ENCODE measurements at regions not wholly inside any gene's neighbourhood (a gene's known extent, or its start where the extent isn't known, plus 50 kb on each side); places are given as distances from the start of the nearest gene placed in this dataset.
A peak's percentile ranks its signal among the peaks of the same experiment; 100 is the strongest.

- Histone ChIP-seq H3K4me2 (no peak overlapping the region), H2AFZ (replicated peaks) (no peak overlapping the region), H3K27ac (no peak overlapping the region), H3K36me3 (no peaks in the 10 kb centered on the region), H3K4me3 (no peak overlapping the region), H3K9me3 (ENCODE audit: low read depth) (no peaks in the 10 kb centered on the region), H3F3A (ENCODE audit: low read depth) (peaks cover 27% of the 10 kb centered on the region), H3K9ac (no peak overlapping the region), H4K20me1 (ENCODE audit: low read depth) (peaks cover 6% of the 10 kb centered on the region), H3K79me2 (ENCODE audit: low read depth) (no peaks in the 10 kb centered on the region), H3K4me1 (peaks cover 25% of the 10 kb centered on the region), H3K27me3 (peaks cover 74% of the 10 kb centered on the region)
- peaks cover 26% of the 10 kb centered on the region for H3K4me1 Mint-ChIP-seq
- no peaks in the 10 kb centered on the region for H3K36me3 Mint-ChIP-seq
- H3K27me3 Mint-ChIP-seq (ENCODE audit: insufficient read depth, low read depth), result peaks cover 3% of the 10 kb centered on the region
- no peak for DNase-seq (ENCODE audit: low spot score)
- H3K9me3 Mint-ChIP-seq, result no peaks in the 10 kb centered on the region
- H3K27ac Mint-ChIP-seq, result no peak overlapping the region
- H3K4me3 Mint-ChIP-seq, result no peak overlapping the region
- TF ChIP-seq EZH2 (IDR thresholded peaks at IDR 0.05) (no peak), EZH2phosphoT487 (IDR thresholded peaks at IDR 0.05) (no peak), CTCF (IDR thresholded peaks at IDR 0.05) (no peak)
Measured at GRCh38 chr13:111654531-111654930, 334.1 kb downstream of the TEX29 start.

- Histone ChIP-seq H3K4me3 (no peak overlapping the region), H3K79me2 (ENCODE audit: low read depth) (no peaks in the 10 kb centered on the region), H3K4me2 (no peak overlapping the region), H3K27ac (no peak overlapping the region), H3K36me3 (no peaks in the 10 kb centered on the region), H3F3A (ENCODE audit: low read depth) (peaks cover 28% of the 10 kb centered on the region), H3K27me3 (peaks cover 81% of the 10 kb centered on the region), H4K20me1 (ENCODE audit: low read depth) (peaks cover 11% of the 10 kb centered on the region), H3K4me1 (peaks cover 29% of the 10 kb centered on the region), H2AFZ (replicated peaks) (no peak overlapping the region), H3K9ac (no peak overlapping the region), H3K9me3 (ENCODE audit: low read depth) (no peaks in the 10 kb centered on the region)
- H3K4me3 Mint-ChIP-seq, result no peak overlapping the region
- TF ChIP-seq EZH2phosphoT487 (IDR thresholded peaks at IDR 0.05), result no peak
- H3K27me3 Mint-ChIP-seq (ENCODE audit: insufficient read depth, low read depth), result peaks cover 3% of the 10 kb centered on the region
- H3K4me1 Mint-ChIP-seq, result peaks cover 27% of the 10 kb centered on the region
- H3K27ac Mint-ChIP-seq, result no peak overlapping the region
- no peaks in the 10 kb centered on the region for H3K36me3 Mint-ChIP-seq
- H3K9me3 Mint-ChIP-seq, result no peaks in the 10 kb centered on the region
- DNase-seq (ENCODE audit: low spot score), result no peak
Measured at GRCh38 chr13:111656439-111656838, 336.0 kb downstream of the TEX29 start.

DNA sequence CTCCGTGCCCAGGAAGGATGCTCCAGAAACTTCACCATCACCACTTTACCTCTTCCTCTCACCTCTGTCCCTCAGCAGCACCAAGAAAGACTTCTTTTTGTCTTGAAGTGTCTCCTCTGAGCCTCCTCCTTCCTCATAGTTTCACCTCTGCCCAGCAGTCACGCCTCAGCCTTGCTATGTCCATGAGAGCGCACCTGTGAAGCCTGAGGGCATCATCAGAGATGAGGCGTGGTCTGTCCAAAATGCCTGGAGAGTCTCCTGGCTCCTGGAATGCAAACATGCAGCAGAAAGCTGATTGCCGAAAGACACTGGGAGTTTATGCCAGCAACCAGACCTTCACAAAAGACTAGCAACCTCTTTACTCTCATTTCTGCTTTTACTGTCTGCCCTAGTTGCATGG is 336.6 kb downstream of the TEX29 start:
- Histone ChIP-seq H4K20me1 (ENCODE audit: low read depth) (peaks cover 11% of the 10 kb centered on the region), H3F3A (ENCODE audit: low read depth) (peaks cover 28% of the 10 kb centered on the region), H3K9me3 (ENCODE audit: low read depth) (no peaks in the 10 kb centered on the region), H2AFZ (replicated peaks) (no peak overlapping the region), H3K27me3 (peaks cover 86% of the 10 kb centered on the region), H3K4me3 (no peak overlapping the region), H3K79me2 (ENCODE audit: low read depth) (no peaks in the 10 kb centered on the region), H3K4me2 (peak overlapping the region; percentile 26), H3K36me3 (no peaks in the 10 kb centered on the region), H3K4me1 (peaks cover 29% of the 10 kb centered on the region), H3K9ac (no peak overlapping the region), H3K27ac (no peak overlapping the region)
- H3K27ac Mint-ChIP-seq, result peak overlapping the region; percentile 43
- peaks cover 27% of the 10 kb centered on the region for H3K4me1 Mint-ChIP-seq
- no peak for DNase-seq (ENCODE audit: low spot score)
- peaks cover 5% of the 10 kb centered on the region for H3K27me3 Mint-ChIP-seq (ENCODE audit: insufficient read depth, low read depth)
- no peaks in the 10 kb centered on the region for H3K36me3 Mint-ChIP-seq
- peak overlapping the region; percentile 36 for H3K4me3 Mint-ChIP-seq
- H3K9me3 Mint-ChIP-seq, result no peaks in the 10 kb centered on the region
- TF ChIP-seq EZH2 (IDR thresholded peaks at IDR 0.05) (no peak), CTCF (IDR thresholded peaks at IDR 0.05) (no peak), EZH2phosphoT487 (IDR thresholded peaks at IDR 0.05) (no peak)

GRCh38 chr13:111658145-111659100 is 338.0 kb downstream of the TEX29 start:
- Histone ChIP-seq H3K27ac (peak overlapping the region; percentile 78), H3K9ac (no peak overlapping the region)

More at GRCh38 chr13:111658145-111659100, 338.0 kb downstream of the TEX29 start:
- peaks cover 9% of the 10 kb centered on the region for H3K27me3 Mint-ChIP-seq (ENCODE audit: insufficient read depth, low read depth)
- H3K27ac Mint-ChIP-seq, result peak overlapping the region; percentile 100
- peak overlapping the region; percentile 5 for H3K4me3 ChIP-seq
- H3K4me1 Mint-ChIP-seq, result peaks cover 29% of the 10 kb centered on the region
- peak overlapping the region; percentile 26 for H3K4me2 ChIP-seq
- H3F3A ChIP-seq (ENCODE audit: low read depth), result peaks cover 28% of the 10 kb centered on the region
- no peaks in the 10 kb centered on the region for H3K9me3 Mint-ChIP-seq
- peak; percentile 93 for DNase-seq (ENCODE audit: low spot score)
- no peaks in the 10 kb centered on the region for H3K9me3 ChIP-seq (ENCODE audit: low read depth)
- H3K36me3 Mint-ChIP-seq, result no peaks in the 10 kb centered on the region
- no peaks in the 10 kb centered on the region for H3K79me2 ChIP-seq (ENCODE audit: low read depth)
- H4K20me1 ChIP-seq (ENCODE audit: low read depth), result peaks cover 11% of the 10 kb centered on the region
- H3K27me3 ChIP-seq, result peaks cover 89% of the 10 kb centered on the region
- peak overlapping the region; percentile 53 for H2AFZ ChIP-seq (replicated peaks)
- H3K4me1 ChIP-seq, result peaks cover 29% of the 10 kb centered on the region
- no peaks in the 10 kb centered on the region for H3K36me3 ChIP-seq
- TF ChIP-seq CTCF (IDR thresholded peaks at IDR 0.05), result no peak
- no peak for TF ChIP-seq EZH2 (IDR thresholded peaks at IDR 0.05)
- TF ChIP-seq EZH2phosphoT487 (IDR thresholded peaks at IDR 0.05), result peak; percentile 99
- peak overlapping the region; percentile 39 for H3K4me3 Mint-ChIP-seq
